ENCODE measurements at regions not wholly inside any gene's neighbourhood (a gene's known extent, or its start where the extent isn't known, plus 50 kb on each side); places are given as distances from the start of the nearest gene placed in this dataset.
A peak's percentile ranks its signal among the peaks of the same experiment; 100 is the strongest.

GRCh38 chr14:34024768-34025144 lies 73.9 kb upstream of the EGLN3 start (continued):
- no peak for TF ChIP-seq ZNF761 (CRISPR knock-in tag; conservative IDR thresholded peaks at IDR 0.05)

DNA sequence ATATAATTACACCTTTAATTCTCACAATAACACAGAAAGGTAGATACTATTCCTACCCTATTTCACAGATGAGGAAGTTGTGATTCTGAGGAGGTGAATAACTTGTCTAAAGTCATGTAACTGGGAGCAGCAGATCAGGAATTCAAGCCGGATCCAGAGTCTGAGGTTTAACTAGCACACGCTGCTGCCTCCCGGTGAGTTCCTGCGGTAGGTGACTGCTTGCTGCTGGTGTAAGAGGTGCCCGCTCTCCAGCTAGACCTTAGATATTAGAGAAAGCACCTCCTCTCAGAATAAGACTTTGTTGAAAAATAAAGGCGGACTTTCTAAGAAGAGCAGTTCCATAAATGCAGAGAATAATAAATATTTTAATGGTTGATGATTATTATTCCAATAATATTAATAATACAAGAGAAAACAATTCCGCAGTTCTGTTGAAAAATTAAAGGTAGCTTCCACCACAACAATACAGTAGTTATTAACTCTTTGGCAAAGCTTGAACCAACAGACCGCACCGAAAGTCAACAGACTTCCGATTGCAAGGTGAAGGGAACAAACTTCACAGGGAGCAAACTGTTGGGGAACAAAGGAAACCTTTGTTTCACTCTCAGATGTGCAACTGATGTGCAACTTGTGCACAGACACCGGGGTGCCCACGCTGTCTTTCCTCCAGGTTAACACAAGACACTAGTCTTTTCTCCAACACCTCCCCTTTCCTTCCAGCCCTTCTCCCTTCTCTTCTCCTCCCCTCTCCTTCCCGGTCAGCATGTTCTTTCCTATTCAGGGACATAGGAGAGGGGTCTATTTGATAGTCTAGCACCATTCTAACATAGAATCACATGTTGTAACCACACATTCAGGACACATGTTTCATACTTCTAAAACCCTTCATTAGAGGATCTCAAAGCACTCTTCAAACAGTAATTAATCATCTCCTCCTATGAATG lies 73.2 kb upstream of the EGLN3 start:
- intact Hi-C loops (cut with micrococcal nuclease; ENCODE audit: unreplicated experiment), result loop anchor here (1.0 to 10.0 kb wide), 10 partner anchors 11 to 441 kb away; partner anchors contain the start of gene SPTSSA
- Histone ChIP-seq H3K4me2 (ENCODE audit: low read depth, low read length) (peak overlapping the region; percentile 86), H3K79me2 (ENCODE audit: insufficient read depth, low read length) (no peaks in the 10 kb centered on the region), H4K20me1 (ENCODE audit: insufficient read depth, low read length) (no peaks in the 10 kb centered on the region), H3K4me3 (replicated peaks in 1 of 3; ENCODE audit: insufficient read depth in 1 of 3, low read depth in 2 of 3, low read length in 3 of 3) (peak overlapping the region; percentile 26 to 60 (median 58)), H3K27ac (ENCODE audit: extremely low read length, insufficient read depth, low read length) (peak overlapping the region; percentile 92), H3K36me3 (replicated peaks in 1 of 2; ENCODE audit: control insufficient read depth in 1 of 2, insufficient read depth in 2 of 2, low read length in 2 of 2) (no peaks in the 10 kb centered on the region), H3K27me3 (ENCODE audit: control insufficient read depth in 1 of 2, insufficient read depth in 2 of 2, low read length in 2 of 2) (no peaks in the 10 kb centered on the region), H3K9me3 (ENCODE audit: low read length) (no peaks in the 10 kb centered on the region), H2AFZ (ENCODE audit: low read length) (peak overlapping the region; percentile 21), H3K9ac (ENCODE audit: insufficient read depth, low read depth, low read length) (peak overlapping the region; percentile 70), H3K4me1 (ENCODE audit: insufficient read depth, low read length) (peaks cover 68% of the 10 kb centered on the region)
- DNase-seq (ENCODE audit: low spot score), result peak; percentile 100
- 2% methylated on average over 13 of the region's 13 CpGs for WGBS (ENCODE audit: low lambda C conversion rate)
- ChIA-PET POLR2A (interaction anchor here (0.8 to 5.7 kb wide), 14 partner anchors 10 to 115 kb away, joined by 3 to 72 read pairs (median 8); partner anchors contain the start of gene EGLN3), CTCF (ENCODE audit: low intra/inter-chr PET ratio, low total read pairs) (interaction anchor here (1.2 kb wide), 1 partner anchor 175 kb away, joined by 4 read pairs; no protein-coding TSS in a partner anchor)
- TSS peak; percentile 67 for BruUV-seq (replicated peaks)
- peak; percentile 95 for FAIRE-seq
- ATAC-seq, result peak; percentile 96
- in situ Hi-C loops (cut with HindIII; ENCODE audit: extremely low pct_ligation_motif_present, low pct_unique_long_range_greater_than_20kb), result no loop called here
- TF ChIP-seq HDAC1 (CRISPR knock-in tag; IDR thresholded peaks at IDR 0.05) (peak; percentile 88), SIN3B (IDR thresholded peaks at IDR 0.05; ENCODE audit: low read length) (0 out of 2 replicates have a peak, but pooled peaks have one; percentile 29), MAFK (conservative IDR thresholded peaks at IDR 0.05 in 1 of 2, IDR thresholded peaks at IDR 0.05 in 1 of 2; ENCODE audit: low read length in 2 of 2) (no peak), ZNF230 (CRISPR knock-in tag; IDR thresholded peaks at IDR 0.05) (peak; percentile 51; the same call in 1 of the 2 replicates), ZNF331 (CRISPR knock-in tag; IDR thresholded peaks at IDR 0.05) (peak; percentile 92), ZNF816 (CRISPR knock-in tag; IDR thresholded peaks at IDR 0.05; ENCODE audit: borderline replicate concordance) (0 out of 2 replicates have a peak, but pooled peaks have one; percentile 18), ZNF670 (CRISPR knock-in tag; IDR thresholded peaks at IDR 0.05; ENCODE audit: borderline replicate concordance) (0 out of 2 replicates have a peak, but pooled peaks have one; percentile 25), GATA4 (IDR thresholded peaks at IDR 0.05; ENCODE audit: borderline replicate concordance, low read depth) (peak; percentile 69; the same call in 1 of the 2 replicates), MEF2D (CRISPR knock-in tag; IDR thresholded peaks at IDR 0.05) (peak; percentile 54; the same call in 1 of the 2 replicates), RFX5 (IDR thresholded peaks at IDR 0.05; ENCODE audit: low read depth, low read length) (no peak), GMEB2 (CRISPR knock-in tag; IDR thresholded peaks at IDR 0.05; ENCODE audit: low read depth) (peak; percentile 41; the same call in 1 of the 2 replicates), ZNF12 (CRISPR knock-in tag; IDR thresholded peaks at IDR 0.05) (peak; percentile 68), PITX1 (CRISPR knock-in tag; IDR thresholded peaks at IDR 0.05) (peak; percentile 92), ZNF800 (CRISPR knock-in tag; IDR thresholded peaks at IDR 0.05) (peak; percentile 72; the same call in 1 of the 2 replicates), SKI (IDR thresholded peaks at IDR 0.05; ENCODE audit: partially characterized antibody) (peak; percentile 88)
- TF ChIP-seq, protein P1, sequence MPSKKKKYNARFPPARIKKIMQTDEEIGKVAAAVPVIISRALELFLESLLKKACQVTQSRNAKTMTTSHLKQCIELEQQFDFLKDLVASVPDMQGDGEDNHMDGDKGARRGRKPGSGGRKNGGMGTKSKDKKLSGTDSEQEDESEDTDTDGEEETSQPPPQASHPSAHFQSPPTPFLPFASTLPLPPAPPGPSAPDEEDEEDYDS (CRISPR knock-in tag; IDR thresholded peaks at IDR 0.05), result peak; percentile 67
- TF ChIP-seq, protein P2, sequence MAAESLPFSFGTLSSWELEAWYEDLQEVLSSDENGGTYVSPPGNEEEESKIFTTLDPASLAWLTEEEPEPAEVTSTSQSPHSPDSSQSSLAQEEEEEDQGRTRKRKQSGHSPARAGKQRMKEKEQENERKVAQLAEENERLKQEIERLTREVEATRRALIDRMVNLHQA (CRISPR knock-in tag; IDR thresholded peaks at IDR 0.05), result peak; percentile 94; the same call in 1 of the 2 replicates

Measured in HepG2 (cell line).